ENCODE measurements at regions not wholly inside any gene's neighbourhood (a gene's known extent, or its start where the extent isn't known, plus 50 kb on each side); places are given as distances from the start of the nearest gene placed in this dataset.

- no peak for DNase-seq
Measured at GRCh38 chr20:56805313-56805712, 176.2 kb downstream of the TFAP2C start.

- DNase-seq: no peak
Measured at GRCh38 chr20:56805966-56806365, 176.9 kb downstream of the TFAP2C start.

DNA sequence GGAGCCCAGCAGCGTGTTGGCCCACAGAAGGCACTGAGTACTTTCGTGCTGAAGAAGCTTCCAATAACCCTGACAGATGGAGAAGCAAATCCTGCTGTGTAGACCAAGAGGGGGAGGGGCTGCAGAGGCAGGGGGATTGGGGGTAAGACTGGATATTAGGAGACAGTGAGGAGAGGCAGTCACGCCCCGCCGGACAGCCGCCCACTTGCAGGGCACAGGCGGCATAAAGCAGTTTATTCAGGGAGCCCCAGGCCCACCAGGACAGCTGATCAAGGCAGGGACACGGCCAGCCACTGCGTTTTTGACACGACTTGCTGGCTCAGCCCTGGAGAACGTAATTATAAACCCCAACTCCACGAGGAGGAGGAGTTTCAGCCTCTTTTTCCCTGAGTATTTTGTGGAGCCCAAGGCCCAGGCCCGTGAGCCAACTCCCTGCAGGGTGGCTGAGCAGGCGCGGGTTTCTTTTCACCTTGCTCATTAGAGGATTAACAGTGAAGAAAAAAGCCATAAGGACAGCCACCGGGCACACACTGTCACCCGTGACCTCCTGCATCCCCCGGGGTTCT is 177.9 kb downstream of the TFAP2C start:
- DNase-seq: no peak

DNA sequence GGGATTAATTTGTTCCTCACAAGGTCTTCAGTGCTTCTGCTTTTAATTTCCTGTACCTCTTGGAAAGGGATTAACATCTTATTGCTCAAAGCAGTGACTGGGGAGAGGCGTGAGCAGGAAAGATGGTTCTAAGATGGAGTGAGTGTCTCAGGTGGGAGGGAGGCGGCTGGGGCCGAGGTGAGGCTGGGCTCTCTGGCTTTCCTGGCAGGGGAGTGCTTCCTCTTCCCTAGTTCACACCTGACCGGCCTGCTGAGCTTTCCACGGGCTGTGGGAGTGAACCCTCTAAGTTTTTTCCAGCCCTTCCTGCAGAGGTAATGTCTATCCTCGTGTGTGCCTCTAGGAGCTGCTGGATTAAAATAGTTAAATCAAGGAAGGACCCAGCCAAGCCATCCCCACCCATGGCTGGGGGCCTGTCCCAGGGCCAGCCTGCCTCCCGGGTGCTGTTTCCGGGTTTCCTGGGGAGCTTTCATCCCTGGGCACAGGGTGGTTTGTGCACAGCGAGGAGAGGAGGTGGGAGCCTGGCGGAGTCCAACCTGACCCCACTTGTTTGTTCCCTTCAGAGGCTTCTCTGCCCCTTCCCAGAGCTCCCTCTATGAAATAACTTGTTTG is 179.1 kb downstream of the TFAP2C start:
- DNase-seq: no peak

- DNase-seq: no peak
Measured at GRCh38 chr20:56808732-56809131, 179.6 kb downstream of the TFAP2C start.

GRCh38 chr20:56809668-56810067 is 180.6 kb downstream of the TFAP2C start:
- DNase-seq: no peak

DNA sequence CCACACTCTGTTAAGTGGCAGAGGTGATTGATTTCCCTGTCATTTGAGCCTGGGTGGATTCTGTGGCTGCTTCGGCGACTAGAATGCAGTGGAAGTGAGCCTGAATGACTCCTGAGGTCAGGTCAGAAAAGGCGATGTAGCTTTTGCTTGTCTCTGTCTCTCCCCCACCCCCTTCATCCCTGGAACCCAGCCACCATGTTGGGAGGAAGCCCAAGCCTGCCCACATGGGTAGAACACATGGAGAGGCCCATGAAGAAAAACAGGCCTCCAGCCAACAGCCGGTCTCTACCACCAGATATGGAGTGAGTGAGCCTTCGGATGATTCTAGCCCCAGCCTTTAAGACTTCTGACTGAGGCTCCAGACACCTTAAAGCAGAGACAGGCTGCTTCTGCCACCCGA is 181.0 kb downstream of the TFAP2C start:
- DNase-seq: no peak

DNA sequence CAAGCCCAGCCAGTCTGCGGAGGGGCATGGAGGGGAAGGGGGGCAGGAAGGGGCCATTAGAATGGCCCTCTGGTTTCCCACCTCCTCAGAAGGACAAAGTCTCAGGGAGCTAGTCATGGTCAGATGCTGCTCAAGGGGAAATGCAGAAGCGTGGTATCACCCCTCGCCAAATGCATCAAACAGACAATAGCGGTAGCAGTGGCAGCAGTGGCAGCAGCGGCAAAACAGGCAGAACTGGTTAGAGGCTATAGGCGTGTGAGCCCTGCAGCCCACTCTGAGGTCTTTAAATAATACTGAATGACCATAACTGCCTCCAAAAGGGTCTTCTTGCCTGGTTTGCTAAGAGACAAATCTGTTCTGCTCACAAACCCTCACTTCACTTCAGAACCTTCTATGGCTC is 186.7 kb downstream of the TFAP2C start:
- no peak for DNase-seq

DNA sequence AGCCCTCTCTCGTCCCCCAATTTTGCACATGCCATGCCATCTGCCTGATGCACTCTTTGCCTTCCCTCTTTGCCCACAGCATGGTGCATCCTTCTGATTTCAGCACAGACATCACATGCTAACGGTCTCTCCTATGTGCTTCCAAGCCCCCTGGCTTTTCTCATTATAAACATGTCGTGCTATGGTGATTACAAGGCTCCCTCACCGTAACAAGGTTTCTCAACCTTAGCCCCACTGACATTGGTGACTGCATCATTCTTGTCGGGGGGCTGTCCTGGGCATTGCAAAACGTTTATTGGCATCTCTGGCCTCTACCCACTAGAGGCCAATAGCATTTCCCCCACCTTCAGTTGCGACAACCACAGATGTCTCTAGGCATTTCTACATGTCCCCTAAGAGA is 187.2 kb downstream of the TFAP2C start:
- DNase-seq: no peak

DNA sequence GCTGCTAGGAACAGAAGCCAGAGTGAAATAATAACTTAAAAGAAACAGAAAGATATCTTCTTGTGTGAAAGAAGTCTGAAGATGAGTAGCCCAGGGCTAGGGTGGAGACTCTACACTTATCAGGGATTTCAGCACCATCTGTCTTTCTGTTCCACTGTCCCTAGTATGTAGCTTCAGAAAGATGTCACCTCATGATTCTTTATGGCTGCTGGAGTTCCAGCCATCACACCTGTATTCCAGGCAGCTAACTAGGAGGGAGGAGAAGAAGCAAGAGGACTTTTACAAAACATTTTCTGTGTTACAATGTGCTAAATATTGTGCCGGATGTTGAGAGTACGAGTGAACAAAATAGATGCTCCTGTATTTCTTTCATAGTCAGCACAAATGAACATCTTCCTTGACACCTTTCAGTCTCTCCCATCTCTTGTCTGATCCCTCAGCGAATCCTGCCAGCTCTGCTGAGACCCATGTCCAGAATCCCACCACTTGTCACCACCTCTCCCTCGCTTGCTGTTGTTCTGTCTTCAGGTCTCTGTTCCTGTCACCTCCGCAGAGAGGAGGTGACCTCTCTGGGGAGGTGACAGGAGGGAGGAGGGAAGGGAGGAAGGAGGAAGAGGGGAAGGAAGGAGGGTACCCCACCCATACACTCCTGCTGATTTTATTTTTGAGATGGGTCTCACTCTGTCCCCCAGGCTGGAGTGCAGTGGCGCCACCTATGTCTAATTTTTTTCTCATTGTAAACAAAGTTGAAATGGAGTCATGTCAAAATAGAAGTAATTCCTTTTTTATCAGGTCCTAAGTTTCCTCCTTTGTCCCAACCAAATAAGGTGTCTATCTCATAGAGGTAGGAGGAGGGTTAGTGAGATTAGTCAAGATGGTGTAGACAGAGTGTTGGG is 188.9 kb downstream of the TFAP2C start:
- no peak for DNase-seq

- no peak for DNase-seq
Measured at GRCh38 chr20:56820984-56821383, 191.9 kb downstream of the TFAP2C start.

- no peak for DNase-seq
Measured at GRCh38 chr20:56826306-56826704, 197.2 kb downstream of the TFAP2C start.

GRCh38 chr20:56826705-56827665 is 197.9 kb downstream of the TFAP2C start:
- DNase-seq: no peak

DNA sequence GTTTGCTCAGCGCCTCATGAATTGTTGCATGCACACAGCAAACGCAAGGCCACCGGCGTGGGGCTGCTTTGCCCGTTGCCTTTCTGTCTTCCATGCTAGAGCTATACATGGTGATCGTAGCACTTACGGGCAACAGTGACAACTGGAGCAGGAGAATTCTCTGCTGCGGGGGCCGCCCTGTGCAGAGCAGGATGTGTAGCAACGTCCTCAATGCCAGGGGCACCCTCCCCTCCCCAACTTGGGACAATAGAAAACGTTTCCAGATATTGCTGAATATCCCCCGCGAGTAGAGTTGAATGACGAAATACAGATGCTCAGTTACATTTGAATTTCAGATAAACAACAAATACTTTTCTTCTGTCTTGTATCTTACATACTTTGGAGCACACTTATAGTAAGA is 198.7 kb downstream of the TFAP2C start:
- no peak for DNase-seq

DNA sequence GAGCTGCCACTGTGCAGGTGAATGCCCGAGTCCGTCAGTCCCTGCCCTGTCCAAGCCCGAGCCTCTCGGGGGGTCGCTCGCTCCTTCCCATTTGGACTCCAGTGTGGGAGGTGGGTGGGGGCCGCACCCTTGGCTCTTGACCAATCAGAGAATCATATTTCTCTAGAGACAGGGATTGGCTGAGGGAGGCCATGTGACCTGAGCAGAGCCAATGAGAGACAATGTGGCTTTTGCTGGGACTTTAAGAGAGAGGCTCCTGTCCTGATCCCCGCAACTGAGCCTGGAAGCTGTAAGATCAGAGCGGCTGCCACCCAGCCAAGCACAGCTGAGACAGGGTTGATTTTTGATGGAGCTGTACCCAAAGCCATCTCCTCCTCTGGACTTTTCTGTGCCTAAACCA is 199.3 kb downstream of the TFAP2C start:
- no peak for DNase-seq

- DNase-seq: no peak
Measured at GRCh38 chr20:56829788-56830385, 200.8 kb downstream of the TFAP2C start.

GRCh38 chr20:56831795-56832194 is 202.7 kb downstream of the TFAP2C start:
- no peak for DNase-seq

GRCh38 chr20:56833427-56833826 is 204.3 kb downstream of the TFAP2C start:
- DNase-seq: no peak

GRCh38 chr20:56835829-56836550 is 206.9 kb downstream of the TFAP2C start:
- no peak for DNase-seq

DNA sequence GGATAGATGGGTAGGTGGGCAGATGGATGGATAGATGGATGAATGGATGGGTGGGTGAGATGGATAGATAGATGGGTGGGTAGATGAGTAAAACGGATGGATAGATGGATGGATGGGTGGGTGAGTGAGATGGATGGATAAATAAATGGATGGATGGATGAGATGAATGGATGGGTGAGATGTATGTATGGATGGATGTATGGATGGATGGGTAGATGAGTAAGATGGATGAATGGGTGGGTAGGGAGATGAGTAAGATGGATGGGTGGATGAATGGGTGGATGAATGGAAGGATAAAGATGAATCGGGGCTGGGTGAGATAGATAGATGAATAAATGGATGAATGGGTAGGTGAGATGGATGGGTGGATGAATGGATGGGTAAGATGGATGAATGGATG is 210.1 kb downstream of the TFAP2C start:
- DNase-seq: no peak

GRCh38 chr20:56839786-56840185 is 210.7 kb downstream of the TFAP2C start:
- DNase-seq: no peak

- no peak for DNase-seq
Measured at GRCh38 chr20:56840716-56841261, 211.7 kb downstream of the TFAP2C start.
